NOMO-1 treated with dmso at 0.1 percent for 144 hours (cell line): ENCODE measurements at regions not wholly inside any gene's neighbourhood (a gene's known extent, or its start where the extent isn't known, plus 50 kb on each side); places are given as distances from the start of the nearest gene placed in this dataset.
"Not testable (repeated sequence)": the region's sequence is repeated elsewhere in the genome, so short reads cannot be mapped to it uniquely, and the experiment has no call there.

Experiments
- DNase-seq: peaks from one replicate; lab custom pipeline; 2025; ENCODE audit not compliant: unreplicated experiment; lab: John Stamatoyannopoulos, UW

GRCh38 chr10:76618641-76619040 is 1019.0 kb downstream of the KCNMA1 start:
- DNase-seq, result no peak

- DNase-seq, result no peak
Observed at GRCh38 chr10:76618171-76618570, 1019.4 kb downstream of the KCNMA1 start.

GRCh38 chr10:76616666-76617065 is 1020.9 kb downstream of the KCNMA1 start:
- not testable (repeated sequence) for DNase-seq

GRCh38 chr10:76615049-76615448 is 1022.6 kb downstream of the KCNMA1 start:
- DNase-seq, result no peak
